Limb (tissue), 2 donors: ENCODE measurements at regions not wholly inside any gene's neighbourhood (a gene's known extent, or its start where the extent isn't known, plus 50 kb on each side); places are given as distances from the start of the nearest gene placed in this dataset.

Source experiments
- DNase-seq, 2 donors: peaks; one replicate each; pipeline ENCODE4 v3.0.0-alpha.2; 2016; ENCODE audit errors: extremely low spot score in 2 of 2

- DNase-seq: no peak
Observed at GRCh38 chr6:95489185-95489863, 88.0 kb upstream of the MANEA start.

GRCh38 chr6:95496769-95497426, 80.4 kb upstream of the MANEA start:
- DNase-seq: no peak

- no peak for DNase-seq
Observed at GRCh38 chr6:95501032-95501904, 76.1 kb upstream of the MANEA start.

- DNase-seq: no peak
Observed at GRCh38 chr6:95503568-95503967, 73.8 kb upstream of the MANEA start.

- DNase-seq: no peak
Observed at GRCh38 chr6:95511404-95511803, 65.9 kb upstream of the MANEA start.

- no peak for DNase-seq
Observed at GRCh38 chr6:95515975-95516374, 61.4 kb upstream of the MANEA start.

- DNase-seq: no peak
Observed at GRCh38 chr6:95517004-95517403, 60.3 kb upstream of the MANEA start.

GRCh38 chr6:95517568-95517967, 59.8 kb upstream of the MANEA start:
- no peak for DNase-seq

- no peak for DNase-seq
Observed at GRCh38 chr6:95518630-95519227, 58.6 kb upstream of the MANEA start.

- DNase-seq: no peak
Observed at GRCh38 chr6:95519228-95520037, 57.9 kb upstream of the MANEA start.

GRCh38 chr6:95521181-95521580, 56.2 kb upstream of the MANEA start:
- no peak for DNase-seq
